ENCODE measurements at regions not wholly inside any gene's neighbourhood (a gene's known extent, or its start where the extent isn't known, plus 50 kb on each side); places are given as distances from the start of the nearest gene placed in this dataset.
"Not testable (repeated sequence)": the region's sequence is repeated elsewhere in the genome, so short reads cannot be mapped to it uniquely, and the experiment has no call there.

GRCh38 chr4:119971431-119972084 is 95.1 kb downstream of the MAD2L1 start:
- DNase-seq: no peak
- H3K36me3 ChIP-seq: no peaks in the 10 kb centered on the region
- H3K4me1 ChIP-seq: no peaks in the 10 kb centered on the region
- no peaks in the 10 kb centered on the region for H3K9me3 ChIP-seq (replicated peaks)
- H3K4me3 ChIP-seq: no peak overlapping the region
- H3K27me3 ChIP-seq (ENCODE audit: low read depth): no peaks in the 10 kb centered on the region
- intact Hi-C loops (cut with micrococcal nuclease): no loop called here
- TF ChIP-seq CTCF (IDR thresholded peaks at IDR 0.05; ENCODE audit: borderline replicate concordance): no peak
- H3K27ac ChIP-seq (replicated peaks): no peak overlapping the region

GRCh38 chr4:119962631-119963030 is 104.0 kb downstream of the MAD2L1 start:
- TF ChIP-seq CTCF (IDR thresholded peaks at IDR 0.05; ENCODE audit: borderline replicate concordance): no peak
- H3K4me3 ChIP-seq: no peak overlapping the region
- no peak overlapping the region for H3K27ac ChIP-seq (replicated peaks)
- intact Hi-C loops (cut with micrococcal nuclease): no loop called here
- no peaks in the 10 kb centered on the region for H3K27me3 ChIP-seq (ENCODE audit: low read depth)
- H3K9me3 ChIP-seq (replicated peaks): no peaks in the 10 kb centered on the region
- H3K36me3 ChIP-seq: no peaks in the 10 kb centered on the region
- H3K4me1 ChIP-seq: peaks cover 14% of the 10 kb centered on the region
- no peak for DNase-seq

- Histone ChIP-seq H3K27me3 (ENCODE audit: low read depth) (no peaks in the 10 kb centered on the region), H3K27ac (replicated peaks) (no peak overlapping the region), H3K4me1 (peaks cover 27% of the 10 kb centered on the region), H3K36me3 (no peaks in the 10 kb centered on the region), H3K4me3 (no peak overlapping the region), H3K9me3 (replicated peaks) (peaks cover 5% of the 10 kb centered on the region)
- intact Hi-C loops (cut with micrococcal nuclease): no loop called here
- no peak for TF ChIP-seq CTCF (IDR thresholded peaks at IDR 0.05; ENCODE audit: borderline replicate concordance)
- no peak for DNase-seq
These were observed 107.7 kb downstream of the MAD2L1 start for GRCh38 chr4:119958983-119959382.

GRCh38 chr4:119955256-119955655 is 111.4 kb downstream of the MAD2L1 start:
- H3K27ac ChIP-seq (replicated peaks): peak overlapping the region; percentile 51

GRCh38 chr4:119954487-119954886 is 112.2 kb downstream of the MAD2L1 start:
- peak overlapping the region; percentile 51 for H3K27ac ChIP-seq (replicated peaks)
- intact Hi-C loops (cut with micrococcal nuclease); DNase-seq; H3K4me3 ChIP-seq; H3K27me3 ChIP-seq (ENCODE audit: low read depth); H3K36me3 ChIP-seq; H3K9me3 ChIP-seq (replicated peaks): not testable (repeated sequence)
- H3K4me1 ChIP-seq: peaks cover 12% of the 10 kb centered on the region

More at GRCh38 chr4:119955256-119955655, 111.4 kb downstream of the MAD2L1 start:
- peaks cover 5% of the 10 kb centered on the region for H3K9me3 ChIP-seq (replicated peaks)
- no peak for TF ChIP-seq CTCF (IDR thresholded peaks at IDR 0.05; ENCODE audit: borderline replicate concordance)
- no peak for DNase-seq
- H3K4me1 ChIP-seq: peaks cover 12% of the 10 kb centered on the region
- intact Hi-C loops (cut with micrococcal nuclease): no loop called here
- no peak overlapping the region for H3K4me3 ChIP-seq
- H3K27me3 ChIP-seq (ENCODE audit: low read depth): no peaks in the 10 kb centered on the region
- H3K36me3 ChIP-seq: no peaks in the 10 kb centered on the region

GRCh38 chr4:119946359-119946758 is 120.3 kb downstream of the MAD2L1 start:
- DNase-seq: no peak
- Histone ChIP-seq H3K9me3 (replicated peaks) (no peaks in the 10 kb centered on the region), H3K27ac (replicated peaks) (no peak overlapping the region), H3K36me3 (no peaks in the 10 kb centered on the region), H3K27me3 (ENCODE audit: low read depth) (no peaks in the 10 kb centered on the region), H3K4me1 (peaks cover 15% of the 10 kb centered on the region), H3K4me3 (no peak overlapping the region)
- TF ChIP-seq CTCF (IDR thresholded peaks at IDR 0.05; ENCODE audit: borderline replicate concordance): no peak
- intact Hi-C loops (cut with micrococcal nuclease): no loop called here
